ENCODE measurements at regions not wholly inside any gene's neighbourhood (a gene's known extent, or its start where the extent isn't known, plus 50 kb on each side); places are given as distances from the start of the nearest gene placed in this dataset.

- in situ Hi-C loops (cut with HindIII; ENCODE audit: low pct_unique_long_range_greater_than_20kb, low sequenced_read_pairs) = no loop called here
- DNase-seq (ENCODE audit: low read depth, low spot score) = no peak
Measured at GRCh38 chr1:86238226-86238625, 81.7 kb upstream of the COL24A1 start.

GRCh38 chr1:86235852-86236251 is 79.3 kb upstream of the COL24A1 start:
- no peak for DNase-seq (ENCODE audit: low read depth, low spot score)
- in situ Hi-C loops (cut with HindIII; ENCODE audit: low pct_unique_long_range_greater_than_20kb, low sequenced_read_pairs) = no loop called here

DNA sequence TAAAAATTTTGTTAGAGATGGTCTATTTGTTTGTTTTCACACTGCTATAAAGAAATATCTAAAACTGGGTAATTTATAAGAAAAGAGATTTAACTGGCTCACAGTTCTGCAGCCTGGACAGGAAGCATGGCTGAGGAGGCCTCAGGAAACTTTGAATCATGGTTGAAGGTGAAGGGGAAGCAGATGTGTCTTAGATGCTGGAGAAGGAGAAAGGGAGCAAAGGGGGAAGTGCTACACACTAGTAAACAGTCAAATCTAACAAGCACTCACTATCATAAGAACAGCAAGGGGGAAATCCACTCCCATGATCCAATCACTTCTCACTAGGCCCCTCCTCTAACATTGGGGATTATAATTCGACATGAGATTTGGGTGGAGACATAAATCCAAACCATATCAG is 76.8 kb upstream of the COL24A1 start:
- no peak for DNase-seq (ENCODE audit: low read depth, low spot score)
- in situ Hi-C loops (cut with HindIII; ENCODE audit: low pct_unique_long_range_greater_than_20kb, low sequenced_read_pairs) = no loop called here

DNA sequence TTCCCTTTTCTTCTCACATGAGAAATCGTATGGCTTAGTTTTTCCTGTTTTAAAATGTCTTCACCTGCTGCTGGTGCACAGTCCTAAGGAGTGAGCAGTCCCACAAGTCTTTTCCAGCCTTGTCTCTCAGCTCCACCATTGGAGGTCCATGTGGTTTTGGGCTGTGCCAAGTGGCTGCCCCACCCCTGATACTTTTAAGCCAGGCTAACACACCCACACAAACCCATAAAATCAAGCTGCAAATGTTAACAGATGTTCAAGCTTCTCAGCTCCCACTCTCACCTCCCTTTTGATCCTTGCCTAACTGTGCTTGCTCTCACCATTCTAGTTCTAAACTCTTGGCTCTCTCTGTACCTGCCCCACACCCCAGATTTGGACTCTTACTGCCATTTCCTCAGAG is 74.5 kb upstream of the COL24A1 start:
- in situ Hi-C loops (cut with HindIII; ENCODE audit: low pct_unique_long_range_greater_than_20kb, low sequenced_read_pairs) = no loop called here
- DNase-seq (ENCODE audit: low read depth, low spot score) = no peak

DNA sequence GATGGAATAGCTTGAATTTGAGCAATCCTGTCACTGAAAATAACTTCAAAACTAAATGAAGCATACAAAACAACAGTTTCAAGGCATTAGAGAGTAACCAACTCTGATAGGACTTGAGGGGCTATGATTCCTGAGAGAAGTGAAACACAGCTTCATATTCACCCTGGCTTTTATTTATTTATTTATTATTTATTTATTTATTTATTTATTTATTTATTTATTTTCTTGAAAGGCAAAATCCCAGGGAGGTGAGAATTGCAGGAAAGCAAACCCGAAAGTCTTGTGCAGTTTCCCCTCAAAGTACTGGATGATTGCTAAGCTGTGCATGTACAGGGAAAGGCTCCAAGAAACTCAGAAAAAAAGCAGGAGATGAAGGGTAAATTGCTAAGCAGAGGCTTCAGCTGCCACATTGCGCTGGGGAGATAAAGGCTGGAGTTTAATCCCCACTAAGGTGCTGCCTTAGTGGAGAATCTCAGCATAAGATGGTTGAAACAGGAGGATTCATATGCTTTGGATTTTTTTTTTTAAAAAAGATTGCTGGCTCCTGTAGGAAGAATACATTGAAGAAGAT is 72.9 kb upstream of the COL24A1 start:
- in situ Hi-C loops (cut with HindIII; ENCODE audit: low pct_unique_long_range_greater_than_20kb, low sequenced_read_pairs) = no loop called here
- DNase-seq (ENCODE audit: low read depth, low spot score) = no peak

- in situ Hi-C loops (cut with HindIII; ENCODE audit: low pct_unique_long_range_greater_than_20kb, low sequenced_read_pairs) = no loop called here
- DNase-seq (ENCODE audit: low read depth, low spot score) = no peak
Measured at GRCh38 chr1:86228546-86228945, 72.0 kb upstream of the COL24A1 start.

DNA sequence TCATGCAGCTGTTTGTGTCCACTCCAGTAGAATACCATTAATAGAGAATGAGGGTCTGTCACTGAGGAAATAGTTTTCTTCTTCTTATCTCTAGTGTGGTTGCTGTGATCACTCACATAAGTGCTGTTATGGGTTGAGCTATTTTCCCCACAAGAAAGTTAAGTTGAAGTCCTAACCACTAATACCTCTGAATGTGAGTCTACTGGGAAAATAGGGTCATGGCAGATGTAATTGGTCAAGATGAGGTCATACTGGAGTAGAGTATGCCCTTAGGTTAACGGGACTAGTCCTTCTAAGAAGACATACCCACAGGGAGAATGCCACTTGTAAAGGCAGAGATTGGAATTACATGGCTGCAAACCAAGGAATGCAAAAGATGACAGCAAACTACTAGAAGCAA is 70.5 kb upstream of the COL24A1 start:
- DNase-seq (ENCODE audit: low read depth, low spot score) = no peak
- in situ Hi-C loops (cut with HindIII; ENCODE audit: low pct_unique_long_range_greater_than_20kb, low sequenced_read_pairs) = no loop called here

GRCh38 chr1:86226204-86226603 is 69.6 kb upstream of the COL24A1 start:
- in situ Hi-C loops (cut with HindIII; ENCODE audit: low pct_unique_long_range_greater_than_20kb, low sequenced_read_pairs) = no loop called here
- DNase-seq (ENCODE audit: low read depth, low spot score) = no peak

- in situ Hi-C loops (cut with HindIII; ENCODE audit: low pct_unique_long_range_greater_than_20kb, low sequenced_read_pairs) = no loop called here
- DNase-seq (ENCODE audit: low read depth, low spot score) = no peak
Measured at GRCh38 chr1:86224651-86225310, 68.2 kb upstream of the COL24A1 start.

- no peak for DNase-seq (ENCODE audit: low read depth, low spot score)
- in situ Hi-C loops (cut with HindIII; ENCODE audit: low pct_unique_long_range_greater_than_20kb, low sequenced_read_pairs) = no loop called here
Measured at GRCh38 chr1:86218859-86219258, 62.3 kb upstream of the COL24A1 start.

DNA sequence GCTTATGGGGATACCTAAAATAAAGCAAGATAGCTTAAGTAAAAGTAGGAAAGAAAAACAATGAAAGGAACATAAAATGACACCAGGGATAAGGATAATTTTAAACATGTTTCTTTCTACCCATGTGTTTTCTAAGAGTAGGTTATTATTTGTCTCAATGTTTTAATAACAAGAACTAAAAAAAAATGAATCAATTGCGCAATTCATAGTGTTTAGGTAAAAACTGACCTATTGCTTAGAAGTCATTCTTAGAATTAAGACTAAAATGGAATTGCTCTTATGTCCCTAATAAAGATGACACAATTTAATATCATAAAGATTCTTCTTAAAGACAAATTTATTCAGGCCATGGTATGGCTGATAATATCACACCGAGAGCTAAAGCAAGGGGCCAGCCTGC is 58.0 kb upstream of the COL24A1 start:
- in situ Hi-C loops (cut with HindIII; ENCODE audit: low pct_unique_long_range_greater_than_20kb, low sequenced_read_pairs) = no loop called here
- DNase-seq (ENCODE audit: low read depth, low spot score) = no peak

- no peak for DNase-seq (ENCODE audit: low read depth, low spot score)
- in situ Hi-C loops (cut with HindIII; ENCODE audit: low pct_unique_long_range_greater_than_20kb, low sequenced_read_pairs) = no loop called here
Measured at GRCh38 chr1:86209346-86209745, 52.8 kb upstream of the COL24A1 start.

DNA sequence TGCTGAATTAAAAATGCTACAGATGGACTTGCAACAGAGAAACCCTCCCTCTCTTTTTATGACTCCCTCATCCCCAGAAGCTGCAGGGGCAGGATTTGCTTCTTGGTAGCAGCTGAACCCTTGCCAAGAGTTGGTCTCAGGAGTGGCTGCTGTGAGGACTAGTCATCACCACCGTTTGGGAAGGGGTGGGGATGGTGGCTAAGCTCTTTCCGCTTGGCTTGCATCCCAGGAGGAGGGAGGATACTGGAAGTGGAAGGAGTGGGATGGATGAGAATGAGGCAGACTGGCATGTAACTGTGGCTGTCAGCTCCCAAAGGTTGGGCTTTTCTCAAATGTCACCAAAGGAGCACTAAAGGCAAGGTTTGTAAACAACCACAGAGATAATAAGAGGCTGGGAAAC is 50.8 kb upstream of the COL24A1 start:
- in situ Hi-C loops (cut with HindIII; ENCODE audit: low pct_unique_long_range_greater_than_20kb, low sequenced_read_pairs) = no loop called here

More for the DNA sequence above, 50.8 kb upstream of the COL24A1 start:
- no peak for DNase-seq (ENCODE audit: low read depth, low spot score)
